ENCODE measurements at regions not wholly inside any gene's neighbourhood (a gene's known extent, or its start where the extent isn't known, plus 50 kb on each side); places are given as distances from the start of the nearest gene placed in this dataset.
A peak's percentile ranks its signal among the peaks of the same experiment; 100 is the strongest.

DNA sequence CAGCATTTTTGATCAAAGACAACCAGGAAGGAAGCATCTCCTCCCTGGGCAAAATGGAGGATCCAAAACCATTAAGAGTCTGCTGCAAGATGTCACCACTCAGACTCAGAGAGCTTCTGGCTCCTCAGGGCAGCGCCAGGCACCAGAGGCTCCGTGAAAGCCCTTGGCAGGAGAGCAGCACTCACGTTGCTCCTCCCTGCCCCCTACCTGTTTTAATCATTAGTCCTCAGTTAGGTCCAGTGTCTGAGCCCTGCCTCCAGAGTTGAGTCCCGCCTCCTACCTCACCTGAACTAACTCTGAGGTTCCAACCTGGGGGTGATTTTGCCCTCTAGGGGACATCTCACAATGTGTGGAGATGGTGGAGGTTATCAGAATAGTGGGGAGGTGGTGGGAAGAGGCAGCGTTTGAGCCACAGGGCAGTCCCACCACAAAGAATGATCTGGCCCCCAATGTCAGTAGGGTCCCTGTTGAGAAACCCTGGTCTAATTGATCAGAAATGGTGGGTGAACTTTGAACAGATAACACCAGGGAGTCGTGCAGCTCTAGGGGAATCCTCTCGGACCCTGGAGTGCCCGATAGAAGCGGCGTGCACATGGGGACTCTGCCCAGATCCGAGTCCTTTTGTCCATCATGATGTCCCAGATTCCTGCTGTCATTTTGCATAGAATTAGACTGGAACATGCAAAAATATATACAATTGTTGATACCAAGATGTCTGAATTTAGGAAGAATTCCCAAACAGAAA, 156.7 kb upstream of the DIO3 start:
- WGBS, 2 experiments (ENCODE audit: extremely low coverage in 2 of 2, insufficient read length in 1 of 2), result no CpG with 5 or more reads among the region's 11 CpGs
- Histone ChIP-seq H3K14ac (replicated peaks; ENCODE audit: low read depth, low read length) (no peak overlapping the region), H2BK20ac (ENCODE audit: low read depth, low read length) (no peak overlapping the region), H3K4me2 (ENCODE audit: low read depth, low read length) (no peak overlapping the region), H3K9me3 (ENCODE audit: control insufficient read depth, insufficient read depth, low read length) (no peaks in the 10 kb centered on the region), H3K36me3 (ENCODE audit: control insufficient read depth, insufficient read depth, low read length) (no peaks in the 10 kb centered on the region), H3K27ac (ENCODE audit: insufficient read depth, low read length) (peak overlapping the region; percentile 27; the same call in 1 of the 2 replicates), H2AK9ac (replicated peaks; ENCODE audit: low read depth, low read length, poor library complexity) (no peak overlapping the region), H3K56ac (ENCODE audit: extremely low read depth, insufficient read depth, low read length) (no peak overlapping the region), H2BK120ac (ENCODE audit: low read depth, low read length) (no peak overlapping the region), H4K20me1 (ENCODE audit: insufficient read depth, low read length) (no peaks in the 10 kb centered on the region), H4K8ac (ENCODE audit: low read depth in 2 of 2, low read length in 2 of 2) (no peak overlapping the region), H2BK15ac (ENCODE audit: low read depth, low read length) (no peak overlapping the region), H4K91ac (ENCODE audit: insufficient read depth, low read depth, low read length) (no peak overlapping the region), H3K27me3 (ENCODE audit: control insufficient read depth, insufficient read depth, low read length) (peaks cover 2% of the 10 kb centered on the region; the same call in 1 of the 2 replicates), H2BK5ac (ENCODE audit: low read depth, low read length, poor library complexity, severe bottlenecking) (no peak overlapping the region), H3K79me1 (ENCODE audit: low read depth in 1 of 2, low read length in 2 of 2) (no peaks in the 10 kb centered on the region), H3K4me1 (ENCODE audit: control insufficient read depth, insufficient read depth, low read length) (peaks cover 25% of the 10 kb centered on the region), H3K18ac (ENCODE audit: low read depth, low read length) (no peak overlapping the region; the same call in 1 of the 2 replicates), H2AFZ (replicated peaks; ENCODE audit: low read length, poor library complexity) (no peak overlapping the region), H3K23ac (ENCODE audit: low read depth, low read length) (no peak overlapping the region), H2AK5ac (ENCODE audit: low read depth, low read length) (no peak overlapping the region), H3K4ac (ENCODE audit: low read depth, low read length) (no peak overlapping the region), H3K9me1 (ENCODE audit: insufficient read depth, low read length) (0 out of 2 replicates have a peak, but pooled peaks cover 8% of the 10 kb centered on the region), H4K5ac (ENCODE audit: low read depth, low read length) (no peak overlapping the region; the same call in 1 of the 2 replicates), H3K4me3 (ENCODE audit: insufficient read depth, low read depth, low read length) (no peak overlapping the region), H3K9ac (ENCODE audit: low read depth, low read length) (no peak overlapping the region)
- BruUV-seq (replicated peaks), result no TSS peak
- intact Hi-C loops (cut with micrococcal nuclease), result no loop called here
- dilution Hi-C loops (cut with HindIII; ENCODE audit: low sequenced_read_pairs, unreplicated experiment), result no loop called here
- TF ChIP-seq MAFK (IDR thresholded peaks at IDR 0.05; ENCODE audit: low read depth, low read length) (no peak), SMC3 (IDR thresholded peaks at IDR 0.05; ENCODE audit: low read depth, low read length) (no peak), RCOR1 (IDR thresholded peaks at IDR 0.05; ENCODE audit: insufficient replicate concordance, low read length) (no peak), CHD1 (IDR thresholded peaks at IDR 0.05; ENCODE audit: low read depth, low read length) (no peak), USF2 (IDR thresholded peaks at IDR 0.05; ENCODE audit: low read depth, low read length) (no peak)
- TF ChIP-seq, protein P1, sequence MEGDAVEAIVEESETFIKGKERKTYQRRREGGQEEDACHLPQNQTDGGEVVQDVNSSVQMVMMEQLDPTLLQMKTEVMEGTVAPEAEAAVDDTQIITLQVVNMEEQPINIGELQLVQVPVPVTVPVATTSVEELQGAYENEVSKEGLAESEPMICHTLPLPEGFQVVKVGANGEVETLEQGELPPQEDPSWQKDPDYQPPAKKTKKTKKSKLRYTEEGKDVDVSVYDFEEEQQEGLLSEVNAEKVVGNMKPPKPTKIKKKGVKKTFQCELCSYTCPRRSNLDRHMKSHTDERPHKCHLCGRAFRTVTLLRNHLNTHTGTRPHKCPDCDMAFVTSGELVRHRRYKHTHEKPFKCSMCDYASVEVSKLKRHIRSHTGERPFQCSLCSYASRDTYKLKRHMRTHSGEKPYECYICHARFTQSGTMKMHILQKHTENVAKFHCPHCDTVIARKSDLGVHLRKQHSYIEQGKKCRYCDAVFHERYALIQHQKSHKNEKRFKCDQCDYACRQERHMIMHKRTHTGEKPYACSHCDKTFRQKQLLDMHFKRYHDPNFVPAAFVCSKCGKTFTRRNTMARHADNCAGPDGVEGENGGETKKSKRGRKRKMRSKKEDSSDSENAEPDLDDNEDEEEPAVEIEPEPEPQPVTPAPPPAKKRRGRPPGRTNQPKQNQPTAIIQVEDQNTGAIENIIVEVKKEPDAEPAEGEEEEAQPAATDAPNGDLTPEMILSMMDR (conservative IDR thresholded peaks at IDR 0.05; ENCODE audit: low read depth, low read length), result no peak
- ChIA-PET POLR2A (ENCODE audit: unreplicated experiment) (no interaction called here), CTCF (interaction anchor here (0.6 kb wide), 1 partner anchor 144 kb away, joined by 3 read pairs; no protein-coding TSS in a partner anchor)
- ATAC-seq (ENCODE audit: low read depth) (no peak), DNase-seq (no peak)
- in situ Hi-C loops (cut with MboI; ENCODE audit: low sequenced_read_pairs), result no loop called here
